ENCODE measurements at regions not wholly inside any gene's neighbourhood (a gene's known extent, or its start where the extent isn't known, plus 50 kb on each side); places are given as distances from the start of the nearest gene placed in this dataset.
"Not testable (repeated sequence)": the region's sequence is repeated elsewhere in the genome, so short reads cannot be mapped to it uniquely, and the experiment has no call there.

GRCh38 chr3:193048127-193048526 lies 130.5 kb upstream of the MB21D2 start:
- DNase-seq = no peak

GRCh38 chr3:193049935-193050334 lies 132.3 kb upstream of the MB21D2 start:
- DNase-seq = peak; percentile 29

- no peak for DNase-seq
Observed at GRCh38 chr3:193051314-193051713, 133.7 kb upstream of the MB21D2 start.

GRCh38 chr3:193052354-193053045 lies 134.8 kb upstream of the MB21D2 start:
- peak; percentile 12 for DNase-seq

- peak; percentile 71 for DNase-seq
Observed at GRCh38 chr3:193053046-193053435, 135.4 kb upstream of the MB21D2 start.

- no peak for DNase-seq
Observed at GRCh38 chr3:193055352-193055751, 137.7 kb upstream of the MB21D2 start.

GRCh38 chr3:193057616-193058015 lies 140.0 kb upstream of the MB21D2 start:
- DNase-seq = no peak

GRCh38 chr3:193060748-193061546 lies 143.3 kb upstream of the MB21D2 start:
- no peak for DNase-seq

- DNase-seq = no peak
Observed at GRCh38 chr3:193068365-193068764, 150.7 kb upstream of the MB21D2 start.

- DNase-seq = not testable (repeated sequence)
Observed at GRCh38 chr3:193069732-193070131, 152.1 kb upstream of the MB21D2 start.

- DNase-seq = no peak
Observed at GRCh38 chr3:193078996-193079753, 161.5 kb upstream of the MB21D2 start.

GRCh38 chr3:193080821-193081365 lies 160.1 kb upstream of the PLAAT1 start:
- DNase-seq = no peak

- no peak for DNase-seq
Observed at GRCh38 chr3:193085655-193086054, 155.4 kb upstream of the PLAAT1 start.

GRCh38 chr3:193086681-193087080 lies 154.3 kb upstream of the PLAAT1 start:
- no peak for DNase-seq

- no peak for DNase-seq
Observed at GRCh38 chr3:193087336-193087735, 153.7 kb upstream of the PLAAT1 start.

- peak; percentile 32 for DNase-seq
Observed at GRCh38 chr3:193095366-193095765, 145.7 kb upstream of the PLAAT1 start.

GRCh38 chr3:193096076-193096475 lies 144.9 kb upstream of the PLAAT1 start:
- no peak for DNase-seq

- no peak for DNase-seq
Observed at GRCh38 chr3:193114431-193115340, 126.3 kb upstream of the PLAAT1 start.

GRCh38 chr3:193116871-193117270 lies 124.2 kb upstream of the PLAAT1 start:
- no peak for DNase-seq

GRCh38 chr3:193118907-193119306 lies 122.1 kb upstream of the PLAAT1 start:
- DNase-seq = no peak

GRCh38 chr3:193119926-193120325 lies 121.1 kb upstream of the PLAAT1 start:
- peak; percentile 21 for DNase-seq

- DNase-seq = no peak
Observed at GRCh38 chr3:193124861-193125260, 116.2 kb upstream of the PLAAT1 start.
